SK-N-SH treated with all-trans-retinoic acid at 6 μM for 48 hours (cell line): ENCODE measurements at regions not wholly inside any gene's neighbourhood (a gene's known extent, or its start where the extent isn't known, plus 50 kb on each side); places are given as distances from the start of the nearest gene placed in this dataset.

ENCODE experiments used
- ARNTL ChIP-seq: fragments of 450-650 bp; formaldehyde crosslinking; IDR thresholded peaks from 2 replicates; pipeline ENCODE4 v1.5.0; 2020; ENCODE audit warnings: low read depth, mild to moderate bottlenecking, moderate library complexity, borderline replicate concordance
- CREB5 ChIP-seq: fragments of 250-450 bp; sonication (Bioruptor Pico); IDR thresholded peaks from 2 replicates; pipeline ENCODE4 v1.5.1; 2020; ENCODE audit warnings: low read depth, mild to moderate bottlenecking, moderate library complexity
- POU6F1 ChIP-seq: fragments of 250-450 bp; sonication (Bioruptor Pico); IDR thresholded peaks from 2 replicates; pipeline ENCODE4 v1.8.0; 2021; ENCODE audit warnings: low read depth, mild to moderate bottlenecking, moderate library complexity, borderline replicate concordance
- PPARA ChIP-seq: fragments of 250-450 bp; sonication (Bioruptor Pico); IDR thresholded peaks from 2 replicates; pipeline ENCODE4 v1.5.0; 2020; ENCODE audit warnings: mild to moderate bottlenecking, borderline replicate concordance
- SNAI2 ChIP-seq: fragments of 250-450 bp; sonication (Bioruptor Pico); IDR thresholded peaks from 2 replicates; pipeline ENCODE4 v1.5.0; 2020; ENCODE audit warnings: mild to moderate bottlenecking, moderate library complexity
- ZNF8 ChIP-seq: fragments of 450-650 bp; formaldehyde crosslinking; IDR thresholded peaks from 2 replicates; pipeline ENCODE4 v1.5.0; 2020; ENCODE audit warnings: mild to moderate bottlenecking, moderate library complexity
- TF ChIP-seq, protein P1 (sequence below): fragments of 250-450 bp; sonication (Bioruptor Pico); IDR thresholded peaks from 2 replicates; pipeline ENCODE4 v1.5.0; 2020; ENCODE audit warnings: mild to moderate bottlenecking, moderate library complexity
- TF ChIP-seq, protein P2 (sequence below): fragments of 250-450 bp; sonication (Bioruptor Pico); IDR thresholded peaks from 2 replicates; pipeline ENCODE4 v1.8.0; 2020; ENCODE audit warnings: mild to moderate bottlenecking, moderate library complexity, borderline replicate concordance
- TF ChIP-seq, protein P3 (sequence below): fragments of 250-450 bp; sonication (Bioruptor Pico); IDR thresholded peaks from 2 replicates; pipeline ENCODE4 v1.5.1; 2021; ENCODE audit warnings: mild to moderate bottlenecking, moderate library complexity

- TF ChIP-seq SNAI2, result no peak
- no peak for TF ChIP-seq ARNTL (CRISPR knock-in tag)
- no peak for TF ChIP-seq ZNF8
- TF ChIP-seq, protein P1, sequence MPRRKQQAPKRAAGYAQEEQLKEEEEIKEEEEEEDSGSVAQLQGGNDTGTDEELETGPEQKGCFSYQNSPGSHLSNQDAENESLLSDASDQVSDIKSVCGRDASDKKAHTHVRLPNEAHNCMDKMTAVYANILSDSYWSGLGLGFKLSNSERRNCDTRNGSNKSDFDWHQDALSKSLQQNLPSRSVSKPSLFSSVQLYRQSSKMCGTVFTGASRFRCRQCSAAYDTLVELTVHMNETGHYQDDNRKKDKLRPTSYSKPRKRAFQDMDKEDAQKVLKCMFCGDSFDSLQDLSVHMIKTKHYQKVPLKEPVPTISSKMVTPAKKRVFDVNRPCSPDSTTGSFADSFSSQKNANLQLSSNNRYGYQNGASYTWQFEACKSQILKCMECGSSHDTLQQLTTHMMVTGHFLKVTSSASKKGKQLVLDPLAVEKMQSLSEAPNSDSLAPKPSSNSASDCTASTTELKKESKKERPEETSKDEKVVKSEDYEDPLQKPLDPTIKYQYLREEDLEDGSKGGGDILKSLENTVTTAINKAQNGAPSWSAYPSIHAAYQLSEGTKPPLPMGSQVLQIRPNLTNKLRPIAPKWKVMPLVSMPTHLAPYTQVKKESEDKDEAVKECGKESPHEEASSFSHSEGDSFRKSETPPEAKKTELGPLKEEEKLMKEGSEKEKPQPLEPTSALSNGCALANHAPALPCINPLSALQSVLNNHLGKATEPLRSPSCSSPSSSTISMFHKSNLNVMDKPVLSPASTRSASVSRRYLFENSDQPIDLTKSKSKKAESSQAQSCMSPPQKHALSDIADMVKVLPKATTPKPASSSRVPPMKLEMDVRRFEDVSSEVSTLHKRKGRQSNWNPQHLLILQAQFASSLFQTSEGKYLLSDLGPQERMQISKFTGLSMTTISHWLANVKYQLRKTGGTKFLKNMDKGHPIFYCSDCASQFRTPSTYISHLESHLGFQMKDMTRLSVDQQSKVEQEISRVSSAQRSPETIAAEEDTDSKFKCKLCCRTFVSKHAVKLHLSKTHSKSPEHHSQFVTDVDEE (CRISPR knock-in tag), result no peak
- no peak for TF ChIP-seq POU6F1 (CRISPR knock-in tag)
- TF ChIP-seq, protein P2, sequence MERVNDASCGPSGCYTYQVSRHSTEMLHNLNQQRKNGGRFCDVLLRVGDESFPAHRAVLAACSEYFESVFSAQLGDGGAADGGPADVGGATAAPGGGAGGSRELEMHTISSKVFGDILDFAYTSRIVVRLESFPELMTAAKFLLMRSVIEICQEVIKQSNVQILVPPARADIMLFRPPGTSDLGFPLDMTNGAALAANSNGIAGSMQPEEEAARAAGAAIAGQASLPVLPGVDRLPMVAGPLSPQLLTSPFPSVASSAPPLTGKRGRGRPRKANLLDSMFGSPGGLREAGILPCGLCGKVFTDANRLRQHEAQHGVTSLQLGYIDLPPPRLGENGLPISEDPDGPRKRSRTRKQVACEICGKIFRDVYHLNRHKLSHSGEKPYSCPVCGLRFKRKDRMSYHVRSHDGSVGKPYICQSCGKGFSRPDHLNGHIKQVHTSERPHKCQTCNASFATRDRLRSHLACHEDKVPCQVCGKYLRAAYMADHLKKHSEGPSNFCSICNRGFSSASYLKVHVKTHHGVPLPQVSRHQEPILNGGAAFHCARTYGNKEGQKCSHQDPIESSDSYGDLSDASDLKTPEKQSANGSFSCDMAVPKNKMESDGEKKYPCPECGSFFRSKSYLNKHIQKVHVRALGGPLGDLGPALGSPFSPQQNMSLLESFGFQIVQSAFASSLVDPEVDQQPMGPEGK (CRISPR knock-in tag), result no peak
- TF ChIP-seq PPARA (CRISPR knock-in tag), result no peak
- TF ChIP-seq, protein P3, sequence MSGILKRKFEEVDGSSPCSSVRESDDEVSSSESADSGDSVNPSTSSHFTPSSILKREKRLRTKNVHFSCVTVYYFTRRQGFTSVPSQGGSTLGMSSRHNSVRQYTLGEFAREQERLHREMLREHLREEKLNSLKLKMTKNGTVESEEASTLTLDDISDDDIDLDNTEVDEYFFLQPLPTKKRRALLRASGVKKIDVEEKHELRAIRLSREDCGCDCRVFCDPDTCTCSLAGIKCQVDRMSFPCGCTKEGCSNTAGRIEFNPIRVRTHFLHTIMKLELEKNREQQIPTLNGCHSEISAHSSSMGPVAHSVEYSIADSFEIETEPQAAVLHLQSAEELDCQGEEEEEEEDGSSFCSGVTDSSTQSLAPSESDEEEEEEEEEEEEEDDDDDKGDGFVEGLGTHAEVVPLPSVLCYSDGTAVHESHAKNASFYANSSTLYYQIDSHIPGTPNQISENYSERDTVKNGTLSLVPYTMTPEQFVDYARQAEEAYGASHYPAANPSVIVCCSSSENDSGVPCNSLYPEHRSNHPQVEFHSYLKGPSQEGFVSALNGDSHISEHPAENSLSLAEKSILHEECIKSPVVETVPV, result no peak
- TF ChIP-seq CREB5, result no peak
These were observed 702.1 kb downstream of the FRK start for GRCh38 chr6:115358616-115359015.
